HCT116 (cell line): ENCODE measurements at regions not wholly inside any gene's neighbourhood (a gene's known extent, or its start where the extent isn't known, plus 50 kb on each side); places are given as distances from the start of the nearest gene placed in this dataset.
"Not testable (repeated sequence)": the region's sequence is repeated elsewhere in the genome, so short reads cannot be mapped to it uniquely, and the experiment has no call there.

Experiments
- ATAC-seq: fragments of 200-7000 bp; cut with Tn5 transposase; 2 replicates; pipeline ENCODE4 v1.9.1; 2020; ENCODE audit warnings: mild to moderate bottlenecking, moderate library complexity
- BruUV-seq: library from RNA; stranded (reverse); fragments of 400-500 nt; replicated peaks from 2 replicates; lab custom pipeline; 2021; lab: Mats Ljungman, UMichigan
- CTCF ChIA-PET: fragments of 300-600 bp; sonication (Branson Sonifier 250); formaldehyde crosslinking; loops from one replicate; lab custom pipeline; 2021; ENCODE audit warnings: antibody characterized with exemption; lab: Charles Lee
- POLR2A ChIA-PET: fragments of 300-600, 350-600 bp; sonication (Branson Sonifier 250); formaldehyde crosslinking; loops from one replicate; lab custom pipeline; 2021; ENCODE audit warnings: antibody characterized with exemption; lab: Charles Lee
- RAD21 ChIA-PET, 2 experiments: fragments of 300-600 bp; sonication (Branson Sonifier 250); formaldehyde crosslinking; loops; one replicate each; lab custom pipeline; 2023; ENCODE audit warnings: low total read pairs in 2 of 2; ENCODE audit not compliant: uncharacterized antibody in 2 of 2, unreplicated experiment in 2 of 2, low non-redundant PET in 1 of 2; lab: Charles Lee
- DNase-seq: peaks from one replicate; pipeline ENCODE4 v3.0.0-alpha.2; 2010; ENCODE audit warnings: low read depth, low spot score
- H2AFZ ChIP-seq: fragments of 200-600 bp; shearing (Covaris generic), sonication (generic); 2 replicates; pipeline ENCODE4 v1.6.1; 2017; ENCODE audit warnings: low read depth, mixed run types, mixed read lengths, antibody characterized with exemption, low read length; ENCODE audit not compliant: poor library complexity, severe bottlenecking
- H3K27ac ChIP-seq: 2 replicates; pipeline ENCODE4 v1.5.1; 2012; ENCODE audit warnings: low read depth, low read length
- H3K27me3 ChIP-seq: fragments of 200-600 bp; sonication (generic); 2 replicates; pipeline ENCODE4 v1.6.1; 2016; ENCODE audit warnings: mixed run types, low read length, mixed read lengths; ENCODE audit not compliant: insufficient read depth
- H3K36me3 ChIP-seq, 2 experiments: fragments of 200-500 bp in 1 of 2; fragments of 200-600 bp in 1 of 2; sonication (Bioruptor generic) in 1 of 2; sonication (generic) in 1 of 2; 2 replicates each; pipeline versions ENCODE4 v1.5.1 to v1.6.1; 2014 to 2016; ENCODE audit warnings: low read length in 2 of 2, inconsistent platforms in 1 of 2, mixed read lengths in 1 of 2, mixed run types in 1 of 2; ENCODE audit not compliant: insufficient read depth in 2 of 2, control insufficient read depth in 1 of 2
- H3K4me1 ChIP-seq, 2 experiments: fragments of 200-600 bp in 1 of 2; sonication (generic) in 1 of 2; 2 replicates each; pipeline versions ENCODE4 v1.5.1 to v1.6.1; 2012 to 2017; ENCODE audit warnings: low read length in 2 of 2, inconsistent platforms in 1 of 2, mild to moderate bottlenecking in 1 of 2, mixed read lengths in 1 of 2, mixed run types in 1 of 2, moderate library complexity in 1 of 2; ENCODE audit not compliant: insufficient read depth in 2 of 2, control insufficient read depth in 1 of 2
- H3K4me2 ChIP-seq: fragments of 200-600 bp; sonication (generic); 2 replicates; pipeline ENCODE4 v1.6.1; 2017; ENCODE audit warnings: mixed run types, low read length, mixed read lengths
- H3K4me3 ChIP-seq, 2 experiments: fragments of 200-600 bp in 1 of 2; sonication (generic) in 1 of 2; replicated peaks in 1 of 2; 2 replicates each; pipeline ENCODE4 v1.5.1; 2011 to 2016; ENCODE audit warnings: low read length in 2 of 2, control low read depth in 1 of 2, low read depth in 1 of 2, mild to moderate bottlenecking in 1 of 2, mixed read lengths in 1 of 2, mixed run types in 1 of 2
- H3K79me2 ChIP-seq: fragments of 200-600 bp; sonication (generic); 2 replicates; pipeline ENCODE4 v1.6.1; 2017; ENCODE audit warnings: mild to moderate bottlenecking, mixed run types, low read length, moderate library complexity, mixed read lengths; ENCODE audit not compliant: insufficient read depth
- H3K9ac ChIP-seq: fragments of 200-600 bp; sonication (generic); 2 replicates; pipeline ENCODE4 v1.6.1; 2016; ENCODE audit warnings: low read length, mixed read lengths
- H3K9me2 ChIP-seq: fragments of 200-600 bp; sonication (generic), shearing (Covaris generic); 2 replicates; pipeline ENCODE4 v1.6.1; 2017; ENCODE audit warnings: mixed run types, mild to moderate bottlenecking, moderate library complexity; ENCODE audit not compliant: insufficient read depth
- H3K9me3 ChIP-seq, 2 experiments: fragments of 200-500 bp in 1 of 2; fragments of 200-600 bp in 1 of 2; sonication (Bioruptor generic) in 1 of 2; sonication (generic) in 1 of 2; 2 replicates each; pipeline ENCODE4 v1.6.1; 2014 to 2017; ENCODE audit warnings: low read length in 2 of 2, mixed read lengths in 2 of 2, inconsistent platforms in 1 of 2, low read depth in 1 of 2, mild to moderate bottlenecking in 1 of 2, mixed run types in 1 of 2, moderate library complexity in 1 of 2; ENCODE audit not compliant: control insufficient read depth in 1 of 2, insufficient read depth in 1 of 2
- H4K20me1 ChIP-seq: fragments of 200-600 bp; sonication (generic), shearing (Covaris generic); 2 replicates; pipeline ENCODE4 v1.6.1; 2017; ENCODE audit warnings: mixed run types, mild to moderate bottlenecking, moderate library complexity; ENCODE audit not compliant: insufficient read depth
- EZH2 ChIP-seq: fragments of 200-600 bp; sonication (generic); IDR thresholded peaks from 2 replicates; pipeline ENCODE4 v1.6.1; 2017; ENCODE audit warnings: antibody characterized with exemption, mixed run types
- JUND ChIP-seq: IDR thresholded peaks from 2 replicates; pipeline ENCODE4 v1.6.1; 2012
- POLR2A ChIP-seq: IDR thresholded peaks from 2 replicates; pipeline ENCODE4 v1.7.0; 2011; ENCODE audit warnings: borderline replicate concordance; ENCODE audit not compliant: insufficient read depth, insufficient read length; ENCODE audit errors: extremely low read depth
- POLR2AphosphoS5 ChIP-seq: IDR thresholded peaks from 2 replicates; pipeline ENCODE4 v1.6.1; 2011; ENCODE audit warnings: mild to moderate bottlenecking, low read depth, low read length, moderate library complexity
- ZFX ChIP-seq: fragments of 450-650 bp; IDR thresholded peaks from 2 replicates; pipeline ENCODE4 v1.6.1; 2017
- ZNF274 ChIP-seq: fragments of 200-500 bp; sonication (Bioruptor generic); IDR thresholded peaks from 2 replicates; pipeline ENCODE4 v1.6.1; 2014; ENCODE audit warnings: mild to moderate bottlenecking, low read depth, low read length, inconsistent platforms
- intact Hi-C: fragments of 100-400 bp; cut with micrococcal nuclease; formaldehyde crosslinking; loops from 2 replicates; pipeline ENCODE4 v1.10.0; 2022

DNA sequence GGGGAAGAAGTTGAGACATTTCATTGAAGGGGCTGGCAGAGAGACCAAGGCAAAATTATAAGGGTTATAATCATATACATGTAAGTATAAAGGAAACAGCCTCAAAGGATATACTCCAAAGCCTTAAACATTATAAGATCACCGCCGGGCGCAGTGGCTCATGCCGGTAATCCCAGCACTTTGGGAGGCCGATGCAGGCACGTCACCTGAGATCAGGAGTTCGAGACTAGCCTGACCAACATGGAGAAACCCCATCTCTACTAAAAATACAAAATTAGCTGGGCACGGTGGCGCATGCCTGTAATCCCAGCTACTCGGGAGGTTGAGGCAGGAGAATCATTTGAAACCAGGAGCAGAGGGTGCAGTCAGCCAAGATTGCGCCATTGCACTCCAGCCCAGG is 1227.0 kb upstream of the NRXN1 start:
- H3K9me3 ChIP-seq, H3K4me1 ChIP-seq, CTCF ChIA-PET, H3K36me3 ChIP-seq, H2AFZ ChIP-seq, H3K79me2 ChIP-seq, intact Hi-C loops, H4K20me1 ChIP-seq, RAD21 ChIA-PET, POLR2A ChIA-PET, H3K9ac ChIP-seq, H3K27me3 ChIP-seq, H3K9me2 ChIP-seq, BruUV-seq, H3K4me3 ChIP-seq, ATAC-seq, H3K4me2 ChIP-seq, DNase-seq, H3K27ac ChIP-seq: not testable (repeated sequence)

- CTCF ChIA-PET: no interaction called here
Observed at GRCh38 chr2:52258038-52258437, 1226.1 kb upstream of the NRXN1 start.

GRCh38 chr2:52253416-52253980 is 1221.6 kb upstream of the NRXN1 start:
- ChIA-PET POLR2A (no interaction called here), RAD21 (no interaction called here), CTCF (no interaction called here)
- Histone ChIP-seq H3K79me2 (no peaks in the 10 kb centered on the region), H3K27ac (no peak overlapping the region), H3K4me3 (no peak overlapping the region), H4K20me1 (no peaks in the 10 kb centered on the region), H3K4me2 (no peak overlapping the region), H3K9ac (no peak overlapping the region), H2AFZ (no peak overlapping the region), H3K36me3 (no peaks in the 10 kb centered on the region), H3K27me3 (no peaks in the 10 kb centered on the region), H3K4me1 (no peaks in the 10 kb centered on the region), H3K9me2 (0 out of 2 replicates have a peak, but pooled peaks cover 2% of the 10 kb centered on the region), H3K9me3 (no peaks in the 10 kb centered on the region)
- TF ChIP-seq POLR2AphosphoS5 (no peak), JUND (no peak), POLR2A (no peak), EZH2 (no peak), ZNF274 (no peak)
- intact Hi-C loops: no loop called here
- ATAC-seq: no peak
- BruUV-seq: no TSS peak
- DNase-seq: no peak

More at GRCh38 chr2:52258038-52258437, 1226.1 kb upstream of the NRXN1 start:
- POLR2A ChIA-PET: no interaction called here
- Histone ChIP-seq H3K9ac (no peak overlapping the region), H3K4me2 (no peak overlapping the region), H2AFZ (no peak overlapping the region), H3K27ac (no peak overlapping the region), H4K20me1 (no peaks in the 10 kb centered on the region), H3K9me3 (no peaks in the 10 kb centered on the region), H3K79me2 (no peaks in the 10 kb centered on the region), H3K36me3 (no peaks in the 10 kb centered on the region), H3K4me1 (no peaks in the 10 kb centered on the region), H3K9me2 (no peaks in the 10 kb centered on the region; the same call in 1 of the 2 replicates), H3K27me3 (no peaks in the 10 kb centered on the region), H3K4me3 (no peak overlapping the region)
- RAD21 ChIA-PET: no interaction called here
- no peak for DNase-seq
- TF ChIP-seq ZFX: no peak
- ATAC-seq: no peak
- intact Hi-C loops: no loop called here
- BruUV-seq: no TSS peak
